MM.1S (cell line): ENCODE measurements at regions not wholly inside any gene's neighbourhood (a gene's known extent, or its start where the extent isn't known, plus 50 kb on each side); places are given as distances from the start of the nearest gene placed in this dataset.
"Not testable (repeated sequence)": the region's sequence is repeated elsewhere in the genome, so short reads cannot be mapped to it uniquely, and the experiment has no call there.

ENCODE experiments used
- EZH2 ChIP-seq: fragments of 300-600 bp; sonication (generic); optimal IDR thresholded peaks from 2 replicates; pipeline ENCODE3; 2017; ENCODE audit warnings: low read depth, mild to moderate bottlenecking, antibody characterized with exemption, low read length, mixed read lengths
- EZH2phosphoT487 ChIP-seq: fragments of 300-600 bp; sonication (generic); IDR thresholded peaks from 2 replicates; pipeline ENCODE4 v1.6.1; 2018; ENCODE audit warnings: antibody characterized with exemption, low read length
- TF ChIP-seq, protein P1 (sequence below): fragments of 300-600 bp; sonication (generic); IDR thresholded peaks from 2 replicates; pipeline ENCODE4 v1.5.1; 2016; ENCODE audit warnings: antibody characterized with exemption, low read length, mixed read lengths

DNA sequence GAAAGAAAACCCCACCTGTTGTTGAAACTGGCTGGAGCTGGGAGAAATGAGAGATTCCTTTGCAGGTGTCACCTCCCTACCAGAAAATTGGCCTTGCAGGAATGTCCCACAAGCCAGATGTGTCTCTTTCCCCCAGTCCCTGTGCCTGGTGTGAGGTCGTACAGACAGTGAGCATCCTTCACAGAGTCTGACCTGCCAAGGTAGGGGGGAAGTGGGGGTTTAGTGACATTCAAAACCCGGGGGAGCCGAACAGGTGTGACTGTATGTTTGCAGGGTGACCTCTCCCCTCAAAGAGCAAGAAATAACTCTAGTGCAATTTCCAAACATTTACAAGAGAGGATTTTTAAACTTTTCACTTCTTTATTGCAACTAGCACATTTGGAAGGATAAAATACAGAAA, 117.7 kb upstream of the SULF2 start:
- TF ChIP-seq, protein P1, sequence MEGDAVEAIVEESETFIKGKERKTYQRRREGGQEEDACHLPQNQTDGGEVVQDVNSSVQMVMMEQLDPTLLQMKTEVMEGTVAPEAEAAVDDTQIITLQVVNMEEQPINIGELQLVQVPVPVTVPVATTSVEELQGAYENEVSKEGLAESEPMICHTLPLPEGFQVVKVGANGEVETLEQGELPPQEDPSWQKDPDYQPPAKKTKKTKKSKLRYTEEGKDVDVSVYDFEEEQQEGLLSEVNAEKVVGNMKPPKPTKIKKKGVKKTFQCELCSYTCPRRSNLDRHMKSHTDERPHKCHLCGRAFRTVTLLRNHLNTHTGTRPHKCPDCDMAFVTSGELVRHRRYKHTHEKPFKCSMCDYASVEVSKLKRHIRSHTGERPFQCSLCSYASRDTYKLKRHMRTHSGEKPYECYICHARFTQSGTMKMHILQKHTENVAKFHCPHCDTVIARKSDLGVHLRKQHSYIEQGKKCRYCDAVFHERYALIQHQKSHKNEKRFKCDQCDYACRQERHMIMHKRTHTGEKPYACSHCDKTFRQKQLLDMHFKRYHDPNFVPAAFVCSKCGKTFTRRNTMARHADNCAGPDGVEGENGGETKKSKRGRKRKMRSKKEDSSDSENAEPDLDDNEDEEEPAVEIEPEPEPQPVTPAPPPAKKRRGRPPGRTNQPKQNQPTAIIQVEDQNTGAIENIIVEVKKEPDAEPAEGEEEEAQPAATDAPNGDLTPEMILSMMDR = not testable (repeated sequence)
- TF ChIP-seq EZH2, EZH2phosphoT487: not testable (repeated sequence)
